OCI-LY3 (cell line): ENCODE measurements at regions not wholly inside any gene's neighbourhood (a gene's known extent, or its start where the extent isn't known, plus 50 kb on each side); places are given as distances from the start of the nearest gene placed in this dataset.

ENCODE experiments used
- EZH2phosphoT487 ChIP-seq: fragments of 200-600 bp; shearing (Covaris generic); IDR thresholded peaks from 2 replicates; pipeline ENCODE4 v1.6.1; 2018; ENCODE audit warnings: antibody characterized with exemption, mixed run types, low read depth
- TF ChIP-seq, protein P1 (sequence below): fragments of 200-600, 300-600 bp; sonication (generic); IDR thresholded peaks from 2 replicates; pipeline ENCODE4 v1.5.1; 2014; ENCODE audit warnings: antibody characterized with exemption, low read length, low read depth

DNA sequence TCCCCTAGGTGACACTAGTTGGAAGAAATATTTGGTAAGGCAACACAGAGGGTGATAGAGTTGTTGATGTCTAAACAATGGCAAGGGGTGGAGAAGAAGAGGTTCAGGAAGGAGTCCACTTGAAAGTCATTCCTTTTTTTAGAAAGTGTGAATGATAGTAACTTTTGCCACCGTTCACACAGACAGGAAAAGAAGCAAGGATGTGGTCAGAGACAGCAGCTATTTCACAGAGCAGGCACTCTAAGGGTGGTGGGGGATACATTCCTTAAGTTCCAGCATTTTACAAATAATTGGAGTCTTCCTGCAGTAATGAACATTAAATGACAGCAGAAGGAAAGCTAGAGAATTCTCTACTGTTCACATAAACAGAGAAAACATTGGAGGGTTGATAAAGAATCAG, 75.4 kb upstream of the ZNF385D start:
- TF ChIP-seq, protein P1, sequence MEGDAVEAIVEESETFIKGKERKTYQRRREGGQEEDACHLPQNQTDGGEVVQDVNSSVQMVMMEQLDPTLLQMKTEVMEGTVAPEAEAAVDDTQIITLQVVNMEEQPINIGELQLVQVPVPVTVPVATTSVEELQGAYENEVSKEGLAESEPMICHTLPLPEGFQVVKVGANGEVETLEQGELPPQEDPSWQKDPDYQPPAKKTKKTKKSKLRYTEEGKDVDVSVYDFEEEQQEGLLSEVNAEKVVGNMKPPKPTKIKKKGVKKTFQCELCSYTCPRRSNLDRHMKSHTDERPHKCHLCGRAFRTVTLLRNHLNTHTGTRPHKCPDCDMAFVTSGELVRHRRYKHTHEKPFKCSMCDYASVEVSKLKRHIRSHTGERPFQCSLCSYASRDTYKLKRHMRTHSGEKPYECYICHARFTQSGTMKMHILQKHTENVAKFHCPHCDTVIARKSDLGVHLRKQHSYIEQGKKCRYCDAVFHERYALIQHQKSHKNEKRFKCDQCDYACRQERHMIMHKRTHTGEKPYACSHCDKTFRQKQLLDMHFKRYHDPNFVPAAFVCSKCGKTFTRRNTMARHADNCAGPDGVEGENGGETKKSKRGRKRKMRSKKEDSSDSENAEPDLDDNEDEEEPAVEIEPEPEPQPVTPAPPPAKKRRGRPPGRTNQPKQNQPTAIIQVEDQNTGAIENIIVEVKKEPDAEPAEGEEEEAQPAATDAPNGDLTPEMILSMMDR, result no peak
- no peak for TF ChIP-seq EZH2phosphoT487
